WTC11 (cell line): ENCODE measurements at regions not wholly inside any gene's neighbourhood (a gene's known extent, or its start where the extent isn't known, plus 50 kb on each side); places are given as distances from the start of the nearest gene placed in this dataset.
"Not testable (repeated sequence)": the region's sequence is repeated elsewhere in the genome, so short reads cannot be mapped to it uniquely, and the experiment has no call there.

ENCODE experiments used
- ATAC-seq: fragments of 200-7000 bp; cut with Tn5 transposase; 2 replicates; pipeline ENCODE4 v1.10.0; 2021; ENCODE audit warnings: mild to moderate bottlenecking, moderate library complexity
- CTCF ChIA-PET: fragments of 300-600 bp; sonication (Branson Sonifier 250); formaldehyde crosslinking; loops from one replicate; lab custom pipeline; 2021; ENCODE audit warnings: antibody characterized with exemption; lab: Charles Lee
- POLR2A ChIA-PET: fragments of 350-600 bp; sonication (Branson Sonifier 250); formaldehyde crosslinking; loops from one replicate; lab custom pipeline; 2021; ENCODE audit warnings: antibody characterized with exemption; lab: Charles Lee
- DNase-seq: peaks from one replicate; pipeline ENCODE4 v3.0.0; 2021; ENCODE audit warnings: low spot score
- H3K27ac Mint-ChIP-seq: 2 replicates; pipeline ENCODE4 v1.8.0; 2021; ENCODE audit warnings: mixed read lengths
- H3K27me3 Mint-ChIP-seq: 2 replicates; pipeline ENCODE4 v1.8.0; 2021; ENCODE audit warnings: low read depth, mild to moderate bottlenecking, moderate library complexity, mixed read lengths
- H3K36me3 Mint-ChIP-seq: 2 replicates; pipeline ENCODE4 v1.8.0; 2021; ENCODE audit warnings: mixed read lengths
- H3K4me1 Mint-ChIP-seq: 2 replicates; pipeline ENCODE4 v1.8.0; 2022; ENCODE audit warnings: mixed read lengths
- H3K4me3 Mint-ChIP-seq: 2 replicates; pipeline ENCODE4 v1.8.0; 2021; ENCODE audit warnings: mild to moderate bottlenecking, moderate library complexity, mixed read lengths
- H3K9me3 Mint-ChIP-seq: 2 replicates; pipeline ENCODE4 v1.8.0; 2021; ENCODE audit warnings: mixed read lengths
- ESRRA ChIP-seq: sonication (generic); formaldehyde crosslinking; IDR thresholded peaks from 2 replicates; pipeline ENCODE4 v1.8.1; 2022; ENCODE audit warnings: mild to moderate bottlenecking, missing genetic modification reagents, borderline replicate concordance
- GABPB1 ChIP-seq: sonication (generic); formaldehyde crosslinking; IDR thresholded peaks from 2 replicates; pipeline ENCODE4 v1.8.1; 2023; ENCODE audit warnings: mild to moderate bottlenecking, missing genetic modification reagents
- GRHL2 ChIP-seq: fragments of 250-450 bp; sonication (Bioruptor Pico); IDR thresholded peaks from 2 replicates; pipeline ENCODE4 v1.8.0; 2022; ENCODE audit warnings: mild to moderate bottlenecking, moderate library complexity; ENCODE audit not compliant: insufficient replicate concordance, severe bottlenecking
- GTF2I ChIP-seq: fragments of 250-450 bp; sonication (Bioruptor Pico); conservative IDR thresholded peaks from 2 replicates; pipeline ENCODE4 v1.4.0; 2021; ENCODE audit warnings: mild to moderate bottlenecking
- PRRX2 ChIP-seq: fragments of 250-450 bp; sonication (Bioruptor Pico); IDR thresholded peaks from 2 replicates; pipeline ENCODE4 v1.8.0; 2021; ENCODE audit warnings: mild to moderate bottlenecking
- TEAD1 ChIP-seq: sonication (generic); formaldehyde crosslinking; IDR thresholded peaks from 2 replicates; pipeline ENCODE4 v1.8.0; 2022; ENCODE audit warnings: mild to moderate bottlenecking, missing genetic modification reagents
- TP53 ChIP-seq: sonication (generic); formaldehyde crosslinking; IDR thresholded peaks from 2 replicates; pipeline ENCODE4 v1.8.1; 2023; ENCODE audit warnings: mild to moderate bottlenecking, missing genetic modification reagents
- ZBTB21 ChIP-seq: sonication (generic); formaldehyde crosslinking; IDR thresholded peaks from 2 replicates; pipeline ENCODE4 v1.8.1; 2023; ENCODE audit warnings: mild to moderate bottlenecking, missing genetic modification reagents, borderline replicate concordance
- ZNF138 ChIP-seq: sonication (generic); formaldehyde crosslinking; conservative IDR thresholded peaks from 2 replicates; pipeline ENCODE4 v1.8.1; 2022; ENCODE audit warnings: mild to moderate bottlenecking, moderate library complexity, missing genetic modification reagents
- ZNF219 ChIP-seq: sonication (generic); formaldehyde crosslinking; IDR thresholded peaks from 2 replicates; pipeline ENCODE4 v1.8.0; 2023; ENCODE audit warnings: missing genetic modification reagents, mild to moderate bottlenecking, borderline replicate concordance
- TF ChIP-seq, protein P1 (sequence below): sonication (generic); formaldehyde crosslinking; IDR thresholded peaks from 2 replicates; pipeline ENCODE4 v1.8.0; 2022; ENCODE audit warnings: missing genetic modification reagents
- TF ChIP-seq, protein P2 (sequence below): sonication (generic); formaldehyde crosslinking; conservative IDR thresholded peaks from 2 replicates; pipeline ENCODE4 v1.8.1; 2022; ENCODE audit warnings: mild to moderate bottlenecking, missing genetic modification reagents
- TF ChIP-seq, protein P3 (sequence below): sonication (generic); formaldehyde crosslinking; IDR thresholded peaks from 2 replicates; pipeline ENCODE4 v1.8.0; 2023; ENCODE audit warnings: missing genetic modification reagents
- TF ChIP-seq, protein P4 (sequence below): sonication (generic); formaldehyde crosslinking; IDR thresholded peaks from 2 replicates; pipeline ENCODE4 v1.8.1; 2023; ENCODE audit warnings: mild to moderate bottlenecking, missing genetic modification reagents, moderate library complexity
- TF ChIP-seq, protein P5 (sequence below): sonication (generic); formaldehyde crosslinking; IDR thresholded peaks from 2 replicates; pipeline ENCODE4 v1.8.1; 2022; ENCODE audit warnings: missing genetic modification reagents, borderline replicate concordance
- TF ChIP-seq, protein P6 (sequence below): sonication (generic); formaldehyde crosslinking; IDR thresholded peaks from 2 replicates; pipeline ENCODE4 v1.8.1; 2023; ENCODE audit warnings: mild to moderate bottlenecking, missing genetic modification reagents, borderline replicate concordance

DNA sequence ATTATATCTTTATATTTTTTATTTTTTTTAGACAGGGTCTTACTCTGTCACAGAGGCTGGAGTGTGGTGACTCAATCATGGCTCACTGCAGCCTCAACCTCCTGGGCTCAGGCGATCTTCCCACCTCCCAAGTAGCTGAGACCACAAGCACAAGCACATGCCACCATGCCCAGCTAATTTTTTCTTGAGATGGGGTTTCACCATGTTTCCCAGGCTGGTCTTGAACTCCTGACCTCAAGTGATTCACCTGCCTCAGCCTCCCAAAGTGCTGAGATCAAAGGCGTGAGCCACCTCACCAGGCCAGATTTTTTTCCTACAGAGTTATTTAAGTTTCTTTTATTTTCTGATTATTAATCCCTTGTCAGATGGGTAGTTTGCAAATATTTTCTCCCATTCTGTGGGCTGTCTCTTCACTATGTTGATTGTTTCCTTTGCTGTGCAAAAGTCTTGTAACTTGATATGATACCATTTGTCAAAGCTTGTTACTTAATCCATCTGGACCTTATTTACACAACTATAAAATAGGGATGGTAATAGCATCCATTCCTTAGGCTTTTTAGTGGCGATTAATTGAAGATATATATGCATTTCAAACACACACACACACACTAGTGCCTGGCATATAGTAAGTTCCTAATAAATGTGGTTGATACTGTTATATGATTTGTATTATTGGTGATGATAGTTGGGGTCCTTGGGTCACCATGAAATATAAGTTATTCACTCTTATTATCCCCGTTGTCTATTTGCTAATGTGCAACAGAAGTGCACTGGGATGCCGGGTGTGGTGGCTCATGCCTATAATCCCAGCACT, 187.1 kb downstream of the BCAS1 start (continued):
- TF ChIP-seq, protein P1, sequence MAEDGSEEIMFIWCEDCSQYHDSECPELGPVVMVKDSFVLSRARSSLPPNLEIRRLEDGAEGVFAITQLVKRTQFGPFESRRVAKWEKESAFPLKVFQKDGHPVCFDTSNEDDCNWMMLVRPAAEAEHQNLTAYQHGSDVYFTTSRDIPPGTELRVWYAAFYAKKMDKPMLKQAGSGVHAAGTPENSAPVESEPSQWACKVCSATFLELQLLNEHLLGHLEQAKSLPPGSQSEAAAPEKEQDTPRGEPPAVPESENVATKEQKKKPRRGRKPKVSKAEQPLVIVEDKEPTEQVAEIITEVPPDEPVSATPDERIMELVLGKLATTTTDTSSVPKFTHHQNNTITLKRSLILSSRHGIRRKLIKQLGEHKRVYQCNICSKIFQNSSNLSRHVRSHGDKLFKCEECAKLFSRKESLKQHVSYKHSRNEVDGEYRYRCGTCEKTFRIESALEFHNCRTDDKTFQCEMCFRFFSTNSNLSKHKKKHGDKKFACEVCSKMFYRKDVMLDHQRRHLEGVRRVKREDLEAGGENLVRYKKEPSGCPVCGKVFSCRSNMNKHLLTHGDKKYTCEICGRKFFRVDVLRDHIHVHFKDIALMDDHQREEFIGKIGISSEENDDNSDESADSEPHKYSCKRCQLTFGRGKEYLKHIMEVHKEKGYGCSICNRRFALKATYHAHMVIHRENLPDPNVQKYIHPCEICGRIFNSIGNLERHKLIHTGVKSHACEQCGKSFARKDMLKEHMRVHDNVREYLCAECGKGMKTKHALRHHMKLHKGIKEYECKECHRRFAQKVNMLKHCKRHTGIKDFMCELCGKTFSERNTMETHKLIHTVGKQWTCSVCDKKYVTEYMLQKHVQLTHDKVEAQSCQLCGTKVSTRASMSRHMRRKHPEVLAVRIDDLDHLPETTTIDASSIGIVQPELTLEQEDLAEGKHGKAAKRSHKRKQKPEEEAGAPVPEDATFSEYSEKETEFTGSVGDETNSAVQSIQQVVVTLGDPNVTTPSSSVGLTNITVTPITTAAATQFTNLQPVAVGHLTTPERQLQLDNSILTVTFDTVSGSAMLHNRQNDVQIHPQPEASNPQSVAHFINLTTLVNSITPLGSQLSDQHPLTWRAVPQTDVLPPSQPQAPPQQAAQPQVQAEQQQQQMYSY (CRISPR knock-in tag) = no peak
- no peak for TF ChIP-seq PRRX2
- TF ChIP-seq ZNF219 = no peak
- TF ChIP-seq TEAD1 (CRISPR knock-in tag) = no peak

DNA sequence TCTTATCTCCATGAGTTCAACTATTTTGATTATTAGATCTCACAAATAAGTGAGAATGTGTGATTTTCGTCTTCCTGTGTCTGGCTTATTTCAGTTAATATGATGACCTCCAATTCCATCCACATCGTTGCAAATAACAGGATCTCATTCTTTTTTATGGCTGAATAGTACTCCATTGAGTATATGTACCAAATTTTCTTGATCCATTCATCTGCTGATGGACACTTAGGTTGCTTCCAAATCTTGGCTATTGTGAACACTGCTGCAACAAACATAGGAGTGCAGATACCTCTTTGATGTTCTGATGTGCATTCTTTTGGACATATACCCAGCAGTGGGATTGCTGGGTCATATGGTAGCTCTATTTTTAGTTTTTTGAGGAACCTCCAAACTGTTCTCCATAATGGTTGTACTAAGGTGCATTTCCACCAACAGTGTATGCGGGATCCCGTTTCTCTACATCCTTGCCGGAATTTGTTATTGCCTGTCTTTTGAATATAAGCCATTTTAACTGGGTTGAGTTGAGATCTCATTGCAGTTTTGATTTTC, 187.9 kb downstream of the BCAS1 start:
- H3K36me3 Mint-ChIP-seq, H3K27me3 Mint-ChIP-seq, DNase-seq, H3K9me3 Mint-ChIP-seq, ATAC-seq, POLR2A ChIA-PET, H3K27ac Mint-ChIP-seq, H3K4me3 Mint-ChIP-seq: not testable (repeated sequence)
- CTCF ChIA-PET = interaction anchor here (4.0 kb wide), 1 partner anchor 33 kb away, joined by 21 read pairs; no protein-coding TSS in a partner anchor
- H3K4me1 Mint-ChIP-seq = peaks cover 56% of the 10 kb centered on the region

DNA sequence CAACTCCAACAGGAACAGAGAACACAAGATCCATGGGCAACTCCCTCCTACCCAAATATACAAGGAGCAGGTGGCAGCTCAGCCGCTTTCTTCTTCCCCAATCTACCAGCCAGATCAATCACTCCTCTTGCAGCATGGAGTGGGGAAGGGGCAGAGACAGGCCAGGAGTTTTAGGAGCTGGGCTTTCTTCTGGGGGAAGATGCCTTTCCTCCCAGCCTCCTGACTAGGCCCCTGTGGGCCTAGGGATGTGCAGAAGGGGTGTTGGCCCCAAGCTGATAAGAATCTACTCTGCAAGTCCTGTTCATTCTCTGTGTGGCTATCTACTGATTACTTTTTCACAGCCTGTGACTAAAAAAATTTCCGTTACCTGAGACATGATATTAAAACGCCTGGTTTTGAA, 189.0 kb downstream of the BCAS1 start:
- H3K4me3 Mint-ChIP-seq = no peak overlapping the region
- ChIA-PET POLR2A (interaction anchor here (0.7 kb wide), 1 partner anchor 628 kb away, joined by 4 read pairs; no protein-coding TSS in a partner anchor), CTCF (interaction anchor here (0.7 to 4.0 kb wide), 3 partner anchors 34 to 243 kb away, joined by 4 to 21 read pairs (median 5); no protein-coding TSS in a partner anchor)
- DNase-seq (no peak), ATAC-seq (no peak)
- H3K9me3 Mint-ChIP-seq = peaks cover 5% of the 10 kb centered on the region
- H3K27ac Mint-ChIP-seq = no peak overlapping the region
- no peaks in the 10 kb centered on the region; the same call in 1 of the 2 replicates for H3K27me3 Mint-ChIP-seq
- no peaks in the 10 kb centered on the region for H3K36me3 Mint-ChIP-seq
- peaks cover 61% of the 10 kb centered on the region for H3K4me1 Mint-ChIP-seq
- TF ChIP-seq, protein P2, sequence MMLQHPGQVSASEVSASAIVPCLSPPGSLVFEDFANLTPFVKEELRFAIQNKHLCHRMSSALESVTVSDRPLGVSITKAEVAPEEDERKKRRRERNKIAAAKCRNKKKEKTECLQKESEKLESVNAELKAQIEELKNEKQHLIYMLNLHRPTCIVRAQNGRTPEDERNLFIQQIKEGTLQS (CRISPR knock-in tag) = no peak
- no peak for TF ChIP-seq GABPB1
- TF ChIP-seq, protein P3, sequence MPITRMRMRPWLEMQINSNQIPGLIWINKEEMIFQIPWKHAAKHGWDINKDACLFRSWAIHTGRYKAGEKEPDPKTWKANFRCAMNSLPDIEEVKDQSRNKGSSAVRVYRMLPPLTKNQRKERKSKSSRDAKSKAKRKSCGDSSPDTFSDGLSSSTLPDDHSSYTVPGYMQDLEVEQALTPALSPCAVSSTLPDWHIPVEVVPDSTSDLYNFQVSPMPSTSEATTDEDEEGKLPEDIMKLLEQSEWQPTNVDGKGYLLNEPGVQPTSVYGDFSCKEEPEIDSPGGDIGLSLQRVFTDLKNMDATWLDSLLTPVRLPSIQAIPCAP (CRISPR knock-in tag) = no peak
- no peak for TF ChIP-seq GRHL2 (CRISPR knock-in tag)
- no peak for TF ChIP-seq ESRRA (CRISPR knock-in tag)
- TF ChIP-seq, protein P4, sequence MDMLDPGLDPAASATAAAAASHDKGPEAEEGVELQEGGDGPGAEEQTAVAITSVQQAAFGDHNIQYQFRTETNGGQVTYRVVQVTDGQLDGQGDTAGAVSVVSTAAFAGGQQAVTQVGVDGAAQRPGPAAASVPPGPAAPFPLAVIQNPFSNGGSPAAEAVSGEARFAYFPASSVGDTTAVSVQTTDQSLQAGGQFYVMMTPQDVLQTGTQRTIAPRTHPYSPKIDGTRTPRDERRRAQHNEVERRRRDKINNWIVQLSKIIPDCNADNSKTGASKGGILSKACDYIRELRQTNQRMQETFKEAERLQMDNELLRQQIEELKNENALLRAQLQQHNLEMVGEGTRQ (CRISPR knock-in tag) = no peak
- TF ChIP-seq GTF2I (CRISPR knock-in tag) = no peak
- TF ChIP-seq ZBTB21 (CRISPR knock-in tag) = no peak
- TF ChIP-seq, protein P1 (CRISPR knock-in tag) = no peak
- no peak for TF ChIP-seq ZNF138 (CRISPR knock-in tag)
- TF ChIP-seq, protein P5, sequence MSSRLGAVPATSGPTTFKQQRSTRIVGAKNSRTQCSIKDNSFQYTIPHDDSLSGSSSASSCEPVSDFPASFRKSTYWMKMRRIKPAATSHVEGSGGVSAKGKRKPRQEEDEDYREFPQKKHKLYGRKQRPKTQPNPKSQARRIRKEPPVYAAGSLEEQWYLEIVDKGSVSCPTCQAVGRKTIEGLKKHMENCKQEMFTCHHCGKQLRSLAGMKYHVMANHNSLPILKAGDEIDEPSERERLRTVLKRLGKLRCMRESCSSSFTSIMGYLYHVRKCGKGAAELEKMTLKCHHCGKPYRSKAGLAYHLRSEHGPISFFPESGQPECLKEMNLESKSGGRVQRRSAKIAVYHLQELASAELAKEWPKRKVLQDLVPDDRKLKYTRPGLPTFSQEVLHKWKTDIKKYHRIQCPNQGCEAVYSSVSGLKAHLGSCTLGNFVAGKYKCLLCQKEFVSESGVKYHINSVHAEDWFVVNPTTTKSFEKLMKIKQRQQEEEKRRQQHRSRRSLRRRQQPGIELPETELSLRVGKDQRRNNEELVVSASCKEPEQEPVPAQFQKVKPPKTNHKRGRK (CRISPR knock-in tag) = no peak
- no peak for TF ChIP-seq TP53
- TF ChIP-seq, protein P6, sequence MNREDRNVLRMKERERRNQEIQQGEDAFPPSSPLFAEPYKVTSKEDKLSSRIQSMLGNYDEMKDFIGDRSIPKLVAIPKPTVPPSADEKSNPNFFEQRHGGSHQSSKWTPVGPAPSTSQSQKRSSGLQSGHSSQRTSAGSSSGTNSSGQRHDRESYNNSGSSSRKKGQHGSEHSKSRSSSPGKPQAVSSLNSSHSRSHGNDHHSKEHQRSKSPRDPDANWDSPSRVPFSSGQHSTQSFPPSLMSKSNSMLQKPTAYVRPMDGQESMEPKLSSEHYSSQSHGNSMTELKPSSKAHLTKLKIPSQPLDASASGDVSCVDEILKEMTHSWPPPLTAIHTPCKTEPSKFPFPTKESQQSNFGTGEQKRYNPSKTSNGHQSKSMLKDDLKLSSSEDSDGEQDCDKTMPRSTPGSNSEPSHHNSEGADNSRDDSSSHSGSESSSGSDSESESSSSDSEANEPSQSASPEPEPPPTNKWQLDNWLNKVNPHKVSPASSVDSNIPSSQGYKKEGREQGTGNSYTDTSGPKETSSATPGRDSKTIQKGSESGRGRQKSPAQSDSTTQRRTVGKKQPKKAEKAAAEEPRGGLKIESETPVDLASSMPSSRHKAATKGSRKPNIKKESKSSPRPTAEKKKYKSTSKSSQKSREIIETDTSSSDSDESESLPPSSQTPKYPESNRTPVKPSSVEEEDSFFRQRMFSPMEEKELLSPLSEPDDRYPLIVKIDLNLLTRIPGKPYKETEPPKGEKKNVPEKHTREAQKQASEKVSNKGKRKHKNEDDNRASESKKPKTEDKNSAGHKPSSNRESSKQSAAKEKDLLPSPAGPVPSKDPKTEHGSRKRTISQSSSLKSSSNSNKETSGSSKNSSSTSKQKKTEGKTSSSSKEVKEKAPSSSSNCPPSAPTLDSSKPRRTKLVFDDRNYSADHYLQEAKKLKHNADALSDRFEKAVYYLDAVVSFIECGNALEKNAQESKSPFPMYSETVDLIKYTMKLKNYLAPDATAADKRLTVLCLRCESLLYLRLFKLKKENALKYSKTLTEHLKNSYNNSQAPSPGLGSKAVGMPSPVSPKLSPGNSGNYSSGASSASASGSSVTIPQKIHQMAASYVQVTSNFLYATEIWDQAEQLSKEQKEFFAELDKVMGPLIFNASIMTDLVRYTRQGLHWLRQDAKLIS (CRISPR knock-in tag) = no peak
